Loucy (cell line): ENCODE measurements at regions not wholly inside any gene's neighbourhood (a gene's known extent, or its start where the extent isn't known, plus 50 kb on each side); places are given as distances from the start of the nearest gene placed in this dataset.

Experiments used
- H2AFZ ChIP-seq: fragments of 200-600 bp; sonication (generic); 2 replicates; pipeline ENCODE4 v1.6.0; 2016; ENCODE audit warnings: antibody characterized with exemption, mild to moderate bottlenecking, low read length, moderate library complexity
- H3F3A ChIP-seq: fragments of 200-600 bp; 2 replicates; pipeline ENCODE4 v1.6.0; 2016; ENCODE audit warnings: antibody characterized with exemption, low read depth, mild to moderate bottlenecking
- H3K27me3 ChIP-seq: fragments of 200-600 bp; sonication (generic); 2 replicates; pipeline ENCODE4 v1.6.1; 2014; ENCODE audit warnings: low read length, mild to moderate bottlenecking; ENCODE audit not compliant: insufficient read depth, poor library complexity, severe bottlenecking
- H3K36me3 ChIP-seq: fragments of 200-600 bp; sonication (generic); 2 replicates; pipeline ENCODE4 v1.6.1; 2016; ENCODE audit warnings: low read length; ENCODE audit not compliant: insufficient read depth
- H3K4me1 ChIP-seq: fragments of 200-600 bp; sonication (generic); 2 replicates; pipeline ENCODE4 v1.5.1; 2014; ENCODE audit warnings: low read length, mild to moderate bottlenecking; ENCODE audit not compliant: insufficient read depth, poor library complexity, severe bottlenecking
- H3K4me2 ChIP-seq: fragments of 200-600 bp; sonication (generic); 2 replicates; pipeline ENCODE4 v1.6.0; 2014; ENCODE audit warnings: antibody characterized with exemption, low read length, low read depth, mild to moderate bottlenecking; ENCODE audit not compliant: poor library complexity, severe bottlenecking
- H3K4me3 ChIP-seq: fragments of 200-600 bp; sonication (generic); 2 replicates; pipeline ENCODE4 v1.5.1; 2014; ENCODE audit warnings: low read length, mild to moderate bottlenecking, mixed read lengths; ENCODE audit not compliant: poor library complexity, severe bottlenecking
- H3K79me2 ChIP-seq: fragments of 200-600 bp; sonication (generic); 2 replicates; pipeline ENCODE4 v1.6.1; 2014; ENCODE audit warnings: low read length; ENCODE audit not compliant: insufficient read depth
- H3K9ac ChIP-seq: fragments of 200-600 bp; sonication (generic); 2 replicates; pipeline ENCODE4 v1.6.0; 2014; ENCODE audit warnings: mild to moderate bottlenecking, low read depth, low read length, moderate library complexity; ENCODE audit not compliant: poor library complexity, severe bottlenecking
- H3K9me2 ChIP-seq: fragments of 200-600 bp; sonication (generic); replicated peaks from 2 replicates; pipeline ENCODE4 v1.6.1; 2016; ENCODE audit warnings: low read depth, low read length, mixed read lengths
- H3K9me3 ChIP-seq: fragments of 200-600 bp; sonication (generic); 2 replicates; pipeline ENCODE4 v1.6.1; 2014; ENCODE audit warnings: mild to moderate bottlenecking, antibody characterized with exemption, low read length, low read depth; ENCODE audit not compliant: insufficient read depth
- H4K20me1 ChIP-seq: fragments of 200-600 bp; sonication (generic); 2 replicates; pipeline ENCODE4 v1.6.0; 2014; ENCODE audit warnings: antibody characterized with exemption, low read length, mild to moderate bottlenecking; ENCODE audit not compliant: insufficient read depth, poor library complexity, severe bottlenecking
- EZH2phosphoT487 ChIP-seq: fragments of 200-600 bp; IDR thresholded peaks from 2 replicates; pipeline ENCODE4 v1.6.1; 2018; ENCODE audit warnings: antibody characterized with exemption, mild to moderate bottlenecking, moderate library complexity, borderline replicate concordance
- TF ChIP-seq, protein P1 (sequence below): fragments of 200-600 bp; sonication (generic); conservative IDR thresholded peaks from 2 replicates; pipeline ENCODE4 v1.5.1; 2014; ENCODE audit warnings: mild to moderate bottlenecking, antibody characterized with exemption, low read length

DNA sequence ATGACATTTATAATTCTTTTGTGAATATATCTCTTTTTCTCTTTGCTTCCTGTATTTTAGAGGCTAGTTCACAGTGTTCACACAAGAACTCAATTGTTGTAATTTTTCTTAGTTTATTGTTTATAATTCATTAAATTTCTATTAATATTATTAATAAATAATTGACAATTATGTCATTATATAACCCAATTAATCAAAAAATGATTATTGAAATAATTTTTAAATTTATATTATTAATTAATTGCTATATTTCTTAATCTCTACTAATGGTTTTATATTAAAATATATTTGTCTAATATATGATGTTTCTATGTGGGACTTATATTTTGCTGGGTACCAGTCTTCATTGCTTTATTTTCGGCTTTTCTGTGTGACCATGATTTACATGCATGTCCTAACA lies 618.4 kb downstream of the CDH9 start:
- no peaks in the 10 kb centered on the region for H3K4me1 ChIP-seq
- TF ChIP-seq EZH2phosphoT487, result no peak
- TF ChIP-seq, protein P1, sequence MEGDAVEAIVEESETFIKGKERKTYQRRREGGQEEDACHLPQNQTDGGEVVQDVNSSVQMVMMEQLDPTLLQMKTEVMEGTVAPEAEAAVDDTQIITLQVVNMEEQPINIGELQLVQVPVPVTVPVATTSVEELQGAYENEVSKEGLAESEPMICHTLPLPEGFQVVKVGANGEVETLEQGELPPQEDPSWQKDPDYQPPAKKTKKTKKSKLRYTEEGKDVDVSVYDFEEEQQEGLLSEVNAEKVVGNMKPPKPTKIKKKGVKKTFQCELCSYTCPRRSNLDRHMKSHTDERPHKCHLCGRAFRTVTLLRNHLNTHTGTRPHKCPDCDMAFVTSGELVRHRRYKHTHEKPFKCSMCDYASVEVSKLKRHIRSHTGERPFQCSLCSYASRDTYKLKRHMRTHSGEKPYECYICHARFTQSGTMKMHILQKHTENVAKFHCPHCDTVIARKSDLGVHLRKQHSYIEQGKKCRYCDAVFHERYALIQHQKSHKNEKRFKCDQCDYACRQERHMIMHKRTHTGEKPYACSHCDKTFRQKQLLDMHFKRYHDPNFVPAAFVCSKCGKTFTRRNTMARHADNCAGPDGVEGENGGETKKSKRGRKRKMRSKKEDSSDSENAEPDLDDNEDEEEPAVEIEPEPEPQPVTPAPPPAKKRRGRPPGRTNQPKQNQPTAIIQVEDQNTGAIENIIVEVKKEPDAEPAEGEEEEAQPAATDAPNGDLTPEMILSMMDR, result no peak
- no peaks in the 10 kb centered on the region for H3K36me3 ChIP-seq
- H3K4me3 ChIP-seq, result no peak overlapping the region
- no peaks in the 10 kb centered on the region for H4K20me1 ChIP-seq
- no peak overlapping the region for H3K4me2 ChIP-seq
- H3K27me3 ChIP-seq, result no peaks in the 10 kb centered on the region
- no peak overlapping the region for H3K9ac ChIP-seq
- no peaks in the 10 kb centered on the region for H3K79me2 ChIP-seq
- no peak overlapping the region for H2AFZ ChIP-seq
- no peaks in the 10 kb centered on the region for H3K9me3 ChIP-seq
- no peaks in the 10 kb centered on the region for H3F3A ChIP-seq
- H3K9me2 ChIP-seq, result no peaks in the 10 kb centered on the region

GRCh38 chr5:26416911-26417310 lies 621.5 kb downstream of the CDH9 start:
- H3K4me3 ChIP-seq, result no peak overlapping the region
- TF ChIP-seq, protein P1, result no peak
- TF ChIP-seq EZH2phosphoT487, result no peak
- H3F3A ChIP-seq, result no peaks in the 10 kb centered on the region
- no peak overlapping the region for H3K4me2 ChIP-seq
- no peak overlapping the region for H2AFZ ChIP-seq
- no peaks in the 10 kb centered on the region for H3K27me3 ChIP-seq
- H3K4me1 ChIP-seq, result no peaks in the 10 kb centered on the region
- no peaks in the 10 kb centered on the region for H3K9me3 ChIP-seq
- no peaks in the 10 kb centered on the region for H4K20me1 ChIP-seq
- no peaks in the 10 kb centered on the region for H3K79me2 ChIP-seq
- H3K9me2 ChIP-seq, result no peaks in the 10 kb centered on the region
- H3K36me3 ChIP-seq, result no peaks in the 10 kb centered on the region
- no peak overlapping the region for H3K9ac ChIP-seq

GRCh38 chr5:26415987-26416779 lies 622.2 kb downstream of the CDH9 start:
- no peak overlapping the region for H3K4me2 ChIP-seq
- H3K4me1 ChIP-seq, result no peaks in the 10 kb centered on the region
- no peaks in the 10 kb centered on the region for H3F3A ChIP-seq
- H3K4me3 ChIP-seq, result no peak overlapping the region
- no peaks in the 10 kb centered on the region for H4K20me1 ChIP-seq
- no peaks in the 10 kb centered on the region for H3K79me2 ChIP-seq
- H3K36me3 ChIP-seq, result no peaks in the 10 kb centered on the region
- TF ChIP-seq EZH2phosphoT487, result no peak
- no peaks in the 10 kb centered on the region for H3K9me3 ChIP-seq
- no peaks in the 10 kb centered on the region for H3K27me3 ChIP-seq
- no peak overlapping the region for H3K9ac ChIP-seq
- no peak overlapping the region for H2AFZ ChIP-seq
- H3K9me2 ChIP-seq, result no peaks in the 10 kb centered on the region

DNA sequence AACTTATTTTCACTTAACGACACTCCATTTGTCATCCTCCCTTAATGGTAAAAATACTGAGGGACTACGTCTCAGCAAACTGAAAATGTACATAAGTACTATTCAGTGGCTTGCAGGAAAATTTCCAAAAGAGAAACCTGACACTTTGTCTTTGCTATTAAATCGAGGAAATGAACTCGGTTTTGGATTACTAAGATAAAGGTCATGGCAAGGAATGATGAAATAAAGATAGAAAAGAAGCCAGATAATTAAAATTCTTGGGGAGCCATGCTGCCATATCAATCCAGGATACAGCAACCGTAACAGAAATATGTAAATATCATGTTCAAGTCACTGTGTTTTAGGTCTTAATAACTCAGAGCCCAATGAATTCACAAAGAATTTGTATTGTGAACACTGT lies 647.8 kb downstream of the CDH9 start:
- Histone ChIP-seq H3F3A (no peaks in the 10 kb centered on the region), H4K20me1 (no peaks in the 10 kb centered on the region), H3K9me2 (no peaks in the 10 kb centered on the region), H3K4me1 (no peaks in the 10 kb centered on the region), H3K36me3 (no peaks in the 10 kb centered on the region), H3K27me3 (no peaks in the 10 kb centered on the region), H3K4me3 (no peak overlapping the region), H2AFZ (no peak overlapping the region), H3K79me2 (no peaks in the 10 kb centered on the region), H3K9ac (no peak overlapping the region), H3K4me2 (no peak overlapping the region), H3K9me3 (no peaks in the 10 kb centered on the region)
- TF ChIP-seq EZH2phosphoT487, result no peak
- TF ChIP-seq, protein P1, result no peak
